CD4-positive, alpha-beta T cell treated with Interleukin-12 subunit alpha and Interleukin-12 subunit beta, for 1 hour (primary cell): ENCODE measurements at regions not wholly inside any gene's neighbourhood (a gene's known extent, or its start where the extent isn't known, plus 50 kb on each side); places are given as distances from the start of the nearest gene placed in this dataset.

Experiments
- DNase-seq: peaks from one replicate; pipeline ENCODE4 v3.0.0-alpha.2; 2020

DNA sequence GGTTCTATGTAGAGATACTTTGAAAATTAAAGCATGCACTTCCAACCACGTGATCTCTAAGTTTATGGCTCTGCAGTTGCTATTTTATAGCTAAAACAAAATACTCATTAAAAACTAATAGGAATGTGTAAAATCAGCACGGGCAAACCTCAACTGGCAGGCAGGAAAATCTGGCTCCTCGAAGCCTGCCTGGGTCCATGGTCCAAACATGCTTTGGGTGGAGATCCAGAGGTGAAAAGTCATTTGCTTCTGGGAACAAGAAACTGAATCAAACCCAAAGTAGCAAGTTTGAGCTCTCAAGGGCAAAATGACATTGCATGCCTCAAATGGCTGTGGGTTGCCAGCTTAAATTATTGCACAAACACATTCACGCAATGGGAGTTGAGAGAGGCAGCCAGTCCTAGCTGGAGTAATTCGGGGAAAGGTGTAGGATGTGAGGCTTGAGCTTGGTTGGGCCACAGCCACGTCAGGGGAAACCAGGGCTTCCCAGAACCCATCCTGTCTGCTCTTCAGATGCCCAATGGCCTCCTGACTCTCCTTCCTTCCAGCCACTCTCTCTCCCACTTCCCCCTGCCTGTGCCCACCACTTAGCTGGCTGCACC lies 75.2 kb upstream of the LCLAT1 start:
- DNase-seq, result no peak

DNA sequence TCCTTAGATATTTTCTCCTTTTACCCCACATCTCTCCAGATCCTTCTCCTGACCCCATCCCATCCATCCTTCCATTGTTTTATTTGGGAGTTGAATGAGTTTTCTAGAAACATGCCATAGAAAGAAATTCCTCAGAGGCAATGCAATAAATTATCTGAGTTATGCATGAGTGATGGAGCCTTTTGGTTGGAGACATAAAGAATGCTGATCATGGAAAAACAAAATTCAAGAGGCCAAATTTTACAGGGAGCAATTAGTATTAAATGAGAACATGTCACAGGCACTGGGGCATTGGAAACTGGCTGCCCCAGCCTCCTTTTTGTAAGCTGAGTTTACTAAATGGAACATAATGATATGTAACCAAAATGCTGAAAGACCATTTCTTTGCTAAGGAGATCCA lies 74.2 kb upstream of the LCLAT1 start:
- no peak for DNase-seq

DNA sequence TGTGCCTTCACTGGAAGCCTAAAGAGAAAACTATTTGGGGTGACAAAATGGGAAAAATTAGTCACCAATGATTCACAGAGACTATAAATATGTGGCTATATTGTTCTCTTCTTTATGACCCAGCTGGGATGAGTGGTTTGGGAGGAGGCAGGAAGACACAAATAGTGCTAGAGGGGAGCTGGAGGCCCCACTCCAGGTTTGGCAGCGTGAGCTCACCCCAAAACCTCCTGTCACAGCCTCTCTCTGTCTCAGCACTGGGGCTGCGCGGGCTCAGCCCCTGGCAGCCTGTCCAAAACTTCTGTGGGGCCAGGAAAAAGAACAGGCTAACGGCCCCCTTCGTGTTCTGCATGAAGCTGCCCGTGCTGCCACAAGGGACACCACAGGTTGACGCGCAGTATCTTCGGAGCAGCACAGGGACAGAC lies 73.2 kb upstream of the LCLAT1 start:
- no peak for DNase-seq

DNA sequence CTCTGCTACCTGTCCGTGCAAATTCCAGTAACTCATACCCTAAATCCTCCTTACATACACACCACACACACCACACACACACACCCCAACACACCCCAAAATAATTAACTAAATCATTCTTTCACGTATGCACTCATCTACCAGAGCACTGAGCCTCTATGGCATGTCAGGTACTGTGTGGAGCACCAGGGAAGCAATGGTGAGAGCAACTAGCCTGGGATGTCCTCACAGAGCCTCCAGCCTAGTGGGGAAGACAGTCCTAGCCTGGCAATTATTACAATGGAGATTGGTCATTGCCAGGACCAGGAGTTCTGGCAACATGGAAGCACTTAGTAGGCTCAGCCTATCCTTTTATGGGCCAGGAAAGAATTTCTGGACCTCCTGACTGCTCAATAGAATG lies 72.7 kb upstream of the LCLAT1 start:
- no peak for DNase-seq

DNA sequence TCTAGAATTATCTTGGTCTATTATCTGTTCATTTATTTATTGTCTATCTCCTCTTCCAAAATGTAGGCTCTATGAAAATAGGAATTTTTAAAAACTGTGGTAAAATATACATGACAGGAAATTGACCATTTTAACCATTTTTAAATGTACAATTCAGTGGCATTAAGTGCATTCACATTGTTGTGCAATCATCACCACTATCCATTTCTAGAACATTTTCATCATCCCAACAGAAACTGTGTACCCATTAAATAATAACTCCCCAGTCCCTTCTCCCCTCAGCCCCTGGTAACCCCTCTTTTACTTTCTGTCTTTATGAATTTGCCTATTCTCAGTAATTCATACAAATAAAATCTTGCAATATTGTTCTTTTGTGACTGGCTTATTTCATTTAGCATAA lies 71.1 kb upstream of the LCLAT1 start:
- DNase-seq, result no peak

DNA sequence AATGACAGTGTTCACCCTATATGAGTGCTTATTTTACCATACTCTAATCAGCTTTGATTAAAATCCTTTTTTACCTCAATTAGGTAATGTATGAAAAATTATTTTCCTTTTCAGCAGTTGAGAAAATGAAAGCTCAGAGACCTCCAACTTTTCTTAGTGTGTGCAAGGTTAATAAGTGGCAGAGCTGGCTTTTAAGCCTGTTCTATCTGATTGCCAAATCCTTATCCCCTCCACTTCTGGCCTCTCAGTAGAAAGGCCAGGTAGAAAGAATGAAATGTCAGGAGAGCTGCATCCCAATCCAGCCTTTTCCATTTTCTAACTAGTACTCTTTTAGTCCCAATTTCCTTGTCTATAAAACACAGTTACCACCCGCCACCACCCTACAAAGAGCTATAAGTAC lies 67.6 kb upstream of the LCLAT1 start:
- no peak for DNase-seq

DNA sequence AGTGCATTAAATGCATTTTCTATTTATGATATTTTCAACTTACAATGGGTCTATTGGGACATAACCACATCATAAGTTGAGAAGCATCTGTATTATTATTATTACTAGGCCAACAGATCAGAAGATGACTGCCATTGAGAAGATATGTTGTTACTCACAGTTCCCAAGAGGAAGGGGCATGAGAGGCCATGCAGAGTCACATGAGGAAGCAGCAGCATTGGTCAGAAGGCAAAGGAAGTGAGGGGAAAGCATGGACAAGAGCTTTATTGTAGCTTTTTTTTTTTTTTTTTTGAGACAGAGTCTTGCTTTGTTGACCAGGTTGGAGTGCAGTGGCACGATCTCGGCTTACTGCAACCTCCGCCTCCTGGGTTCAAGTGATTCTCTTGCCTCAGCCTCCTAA lies 66.2 kb upstream of the LCLAT1 start:
- DNase-seq, result no peak

DNA sequence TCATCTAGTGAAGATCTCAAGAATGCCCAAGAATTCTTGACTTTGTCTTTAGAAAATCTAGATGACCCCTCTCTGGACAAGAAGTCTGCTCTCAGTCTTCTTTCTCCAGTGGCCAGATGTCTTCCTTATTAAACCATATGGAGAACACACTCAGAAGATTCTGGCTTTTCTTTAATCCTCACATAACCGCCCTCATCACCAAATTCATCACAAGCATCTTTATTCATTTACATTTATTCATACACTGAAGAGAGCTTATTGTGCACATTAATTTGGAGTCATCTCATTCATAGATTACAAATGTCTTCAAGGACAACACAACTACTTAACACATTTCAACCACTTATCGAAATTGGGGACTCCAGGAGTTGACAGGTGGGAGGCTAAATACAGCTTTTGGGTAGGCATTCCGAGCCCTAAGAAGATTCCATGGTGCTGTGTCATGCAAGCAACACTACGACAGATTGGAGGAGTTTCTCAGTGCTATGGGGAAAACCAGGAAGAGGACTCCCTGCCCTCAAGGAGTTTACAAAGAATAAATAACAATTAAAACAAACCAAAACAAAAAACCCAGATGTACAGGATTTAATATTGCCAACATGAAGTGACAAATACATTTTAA lies 64.8 kb upstream of the LCLAT1 start:
- DNase-seq, result no peak

DNA sequence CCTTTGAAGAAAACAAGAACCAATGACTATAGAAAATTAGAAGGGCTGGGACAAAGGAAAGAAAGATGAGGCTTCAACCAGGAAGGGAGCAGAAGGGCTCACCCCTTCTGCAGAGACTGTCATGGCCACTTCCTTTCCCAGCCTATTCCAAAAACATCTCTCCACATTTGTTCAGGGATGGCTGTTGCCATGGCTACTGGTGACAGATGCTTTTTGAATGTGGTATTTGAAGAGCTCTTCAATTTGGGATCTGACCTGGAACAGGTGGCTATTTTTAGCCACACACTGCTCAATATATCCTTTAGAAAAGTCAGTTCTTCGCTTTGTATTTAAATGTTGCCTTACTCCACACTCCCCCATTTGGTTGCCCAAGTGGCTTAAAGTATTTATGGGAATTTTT lies 64.1 kb upstream of the LCLAT1 start:
- DNase-seq, result no peak

DNA sequence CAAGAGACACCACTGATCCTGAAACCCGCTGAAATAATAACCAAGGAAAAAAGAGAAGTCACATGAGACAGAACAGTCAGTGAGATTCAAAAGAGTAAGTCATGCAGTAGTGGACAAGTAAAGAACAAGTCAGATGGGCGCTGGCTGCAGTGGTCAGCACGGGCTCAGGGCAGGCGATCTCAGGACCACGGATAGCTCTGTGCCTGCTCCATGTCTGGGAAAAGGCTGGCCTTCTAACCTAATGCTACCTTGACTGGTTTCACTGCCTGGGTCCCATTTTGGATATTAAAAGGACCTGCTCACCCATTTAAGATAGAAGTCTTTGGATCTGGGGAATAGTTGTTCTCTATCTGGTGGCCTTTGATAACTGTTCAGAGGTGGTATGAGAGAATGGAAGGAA lies 61.7 kb upstream of the LCLAT1 start:
- no peak for DNase-seq

DNA sequence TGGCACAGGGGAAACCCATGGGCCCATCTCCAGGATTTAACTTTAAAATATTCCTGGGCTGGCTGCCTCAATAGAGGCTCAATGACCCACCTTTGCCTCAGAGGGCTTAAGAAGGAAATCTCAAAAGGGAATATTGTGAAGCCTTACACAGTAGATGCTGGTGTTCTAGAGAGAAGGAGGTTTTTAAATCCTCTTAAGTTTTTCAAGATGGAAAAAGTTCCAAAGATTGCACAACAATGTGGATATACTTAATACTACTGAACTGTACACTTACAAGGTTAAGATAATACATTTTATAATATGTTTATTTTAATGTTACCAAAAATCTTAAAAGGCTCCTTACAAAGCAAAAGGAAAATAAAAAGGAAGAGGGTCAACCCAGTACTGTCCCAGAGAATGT lies 54.9 kb upstream of the LCLAT1 start:
- DNase-seq, result no peak

DNA sequence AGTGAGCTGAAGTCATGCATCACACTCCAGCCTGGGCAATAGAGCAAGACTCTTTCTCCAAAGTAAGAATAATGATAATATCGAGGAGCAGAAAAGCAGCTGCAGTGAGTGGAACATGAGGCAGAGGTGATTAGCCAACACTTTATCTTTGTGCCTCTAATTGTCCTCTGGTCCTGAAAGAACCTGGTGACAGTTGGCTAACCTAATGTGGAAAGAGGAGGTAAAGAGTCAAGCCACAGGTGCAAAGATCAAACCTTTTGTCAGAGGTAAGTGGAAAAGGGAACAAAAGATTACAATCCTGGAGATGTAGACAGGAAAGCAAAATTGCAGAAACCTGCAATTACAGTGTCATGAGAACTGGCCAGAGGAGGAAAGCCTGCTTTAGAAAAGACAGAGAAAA lies 53.5 kb upstream of the LCLAT1 start:
- DNase-seq, result no peak

DNA sequence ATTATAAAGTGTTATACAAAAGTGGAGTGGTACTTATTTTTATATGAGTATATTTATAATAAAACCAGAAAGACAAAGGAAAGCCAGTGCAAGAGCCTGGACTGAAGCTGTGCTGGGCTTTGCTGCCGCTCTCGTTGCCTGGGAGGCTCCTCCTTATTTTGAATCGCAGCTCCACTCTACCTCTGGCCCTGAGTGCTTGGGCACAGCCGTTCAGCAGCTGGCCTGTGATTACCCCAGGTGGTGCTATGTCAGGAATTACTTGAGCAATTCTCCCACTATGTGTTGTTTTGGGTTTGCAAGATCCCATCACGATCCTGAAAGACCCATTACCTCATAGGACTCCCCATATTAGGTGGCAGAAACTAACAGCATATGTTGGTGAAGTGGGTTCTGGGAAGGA lies 53.0 kb upstream of the LCLAT1 start:
- no peak for DNase-seq

DNA sequence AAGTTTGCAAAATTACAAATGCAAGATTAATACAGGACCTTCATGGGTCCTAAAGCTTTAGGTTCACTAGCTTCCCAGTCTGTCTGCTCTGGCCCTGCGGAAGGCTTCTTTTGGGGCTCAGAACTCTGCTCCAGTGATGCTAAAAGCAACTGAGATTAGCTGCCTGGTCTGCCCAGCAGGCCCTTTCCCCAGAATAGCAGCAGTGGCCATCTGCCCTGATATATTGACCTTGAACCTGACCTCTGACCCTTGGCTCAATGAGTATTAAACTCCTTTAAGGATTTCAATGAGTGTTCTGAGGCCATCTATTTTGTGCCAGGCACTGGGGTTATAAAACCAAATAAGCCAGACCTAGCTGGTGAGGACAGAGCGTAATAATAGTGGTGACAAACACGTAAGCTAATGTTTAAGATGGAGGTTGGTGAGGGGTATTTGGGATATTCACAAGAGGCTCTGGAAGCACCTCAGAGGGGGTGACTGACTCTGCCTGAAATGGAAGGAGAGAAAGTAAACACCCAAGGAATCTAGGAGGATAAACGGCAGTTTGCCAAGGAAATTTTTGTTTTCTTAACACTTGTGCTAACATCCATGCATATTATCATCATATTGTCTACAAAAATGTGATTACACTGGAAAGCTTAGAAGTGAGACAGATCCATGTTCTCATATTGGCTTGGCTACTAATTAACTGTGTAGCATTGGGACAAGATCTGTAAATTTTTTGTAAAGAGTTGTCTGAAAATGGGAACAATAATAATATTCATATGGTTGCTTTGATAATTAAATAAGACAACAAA lies 50.4 kb upstream of the LCLAT1 start:
- no peak for DNase-seq
